Common myeloid progenitor, CD34-positive (primary cell): ENCODE measurements at regions not wholly inside any gene's neighbourhood (a gene's known extent, or its start where the extent isn't known, plus 50 kb on each side); places are given as distances from the start of the nearest gene placed in this dataset.

Source experiments
- CTCF ChIA-PET: fragments of 350-600 bp; sonication (Branson Sonifier 250); formaldehyde crosslinking; loops from one replicate; lab custom pipeline; 2021; ENCODE audit warnings: antibody characterized with exemption; lab: Charles Lee
- POLR2A ChIA-PET: fragments of 350-600 bp; sonication (Branson Sonifier 250); formaldehyde crosslinking; loops from one replicate; lab custom pipeline; 2021; ENCODE audit warnings: antibody characterized with exemption; lab: Charles Lee
- DNase-seq, 3 donors: peaks; one replicate each; pipeline versions ENCODE4 v3.0.0 to v3.0.0-alpha.2; 2013
- H3K27ac ChIP-seq, 2 experiments: 1 replicate in 1 of 2; 2 replicates in 1 of 2; pipeline ENCODE4 v1.7.0; 2013; ENCODE audit warnings: inconsistent platforms in 2 of 2, low read length in 2 of 2, mild to moderate bottlenecking in 2 of 2, low read depth in 1 of 2, moderate library complexity in 1 of 2; ENCODE audit not compliant: severe bottlenecking in 2 of 2, insufficient read depth in 1 of 2, poor library complexity in 1 of 2
- H3K27me3 ChIP-seq, 5 experiments: replicated peaks in 2 of 5; 1 replicate in 3 of 5; 2 replicates in 2 of 5; pipeline versions ENCODE4 v1.6.1 to v1.7.0; 2013; ENCODE audit warnings: low read length in 4 of 5, mild to moderate bottlenecking in 2 of 5, moderate library complexity in 2 of 5, inconsistent platforms in 1 of 5; ENCODE audit not compliant: insufficient read depth in 5 of 5, control insufficient read depth in 4 of 5
- H3K36me3 ChIP-seq, 4 experiments: 1 replicate in 2 of 4; 2 replicates in 2 of 4; pipeline versions ENCODE4 v1.6.1 to v1.7.0; 2013; ENCODE audit warnings: low read length in 3 of 4, control low read depth in 1 of 4, mild to moderate bottlenecking in 1 of 4; ENCODE audit not compliant: control insufficient read depth in 4 of 4, insufficient read depth in 4 of 4
- H3K4me1 ChIP-seq, 4 experiments: 1 replicate in 3 of 4; 2 replicates in 1 of 4; pipeline versions ENCODE4 v1.6.1 to v1.7.1; 2013; ENCODE audit warnings: low read length in 3 of 4, mild to moderate bottlenecking in 3 of 4, control low read depth in 1 of 4, inconsistent platforms in 1 of 4, moderate library complexity in 1 of 4; ENCODE audit not compliant: control insufficient read depth in 4 of 4, insufficient read depth in 4 of 4; ENCODE audit errors: control extremely low read depth in 1 of 4
- H3K4me3 ChIP-seq, 7 experiments: 1 replicate in 4 of 7; 2 replicates in 3 of 7; pipeline versions ENCODE4 v1.5.1 to v1.7.0; 2013; ENCODE audit warnings: mild to moderate bottlenecking in 7 of 7, low read length in 6 of 7, moderate library complexity in 6 of 7, inconsistent platforms in 2 of 7, low read depth in 2 of 7, control low read depth in 1 of 7; ENCODE audit not compliant: insufficient read depth in 4 of 7, control insufficient read depth in 1 of 7; ENCODE audit errors: extremely low read depth in 1 of 7
- H3K9me3 ChIP-seq, 5 experiments: 1 replicate in 4 of 5; 2 replicates in 1 of 5; pipeline versions ENCODE4 v1.6.1 to v1.7.1; 2013; ENCODE audit warnings: low read length in 4 of 5, mild to moderate bottlenecking in 2 of 5, inconsistent platforms in 1 of 5, low read depth in 1 of 5, moderate library complexity in 1 of 5; ENCODE audit not compliant: control insufficient read depth in 4 of 5, insufficient read depth in 2 of 5; ENCODE audit errors: control extremely low read depth in 1 of 5
- WGBS: methylation state at CpG from one replicate; pipeline ENCODE4 v1.1.5; 2013; ENCODE audit not compliant: insufficient coverage; 5-methylcytosine and 5-hydroxymethylcytosine counted together

- Histone ChIP-seq H3K27me3 (no peaks in the 10 kb centered on the region), H3K4me3 (no peak overlapping the region), H3K36me3 (no peaks in the 10 kb centered on the region), H3K4me1 (no peaks in the 10 kb centered on the region), H3K9me3 (no peaks in the 10 kb centered on the region), H3K27ac (no peak overlapping the region)
- DNase-seq = peak; percentile 62 to 86 (median 82)
- POLR2A ChIA-PET = no interaction called here
- 100% methylated on average over 2 of the region's 5 CpGs for WGBS
- CTCF ChIA-PET = interaction anchor here (0.6 to 9.3 kb wide), 26 partner anchors 8 to 991 kb away, joined by 3 to 62 read pairs (median 4); no protein-coding TSS in a partner anchor
Observed at GRCh38 chr3:159804726-159805410, 183.8 kb upstream of the IL12A start.

DNA sequence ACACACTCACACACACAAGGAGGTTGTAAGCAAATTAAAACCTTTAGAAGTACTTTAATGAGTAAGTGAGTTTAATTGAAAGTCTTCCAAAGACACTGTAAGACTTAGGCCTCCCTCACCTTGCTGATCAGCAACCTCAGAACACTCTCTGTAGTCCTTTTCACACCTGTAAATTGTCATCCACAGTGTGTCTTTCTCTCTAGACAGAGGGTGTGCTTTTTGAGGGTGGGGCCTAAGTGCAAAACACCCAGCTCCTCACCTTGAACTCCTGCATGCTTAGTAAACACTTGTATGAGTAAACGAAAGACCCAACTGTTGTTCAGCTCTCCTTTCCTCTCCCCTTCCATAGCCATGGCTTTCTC, 183.2 kb upstream of the IL12A start:
- Histone ChIP-seq H3K4me3 (no peak overlapping the region), H3K27ac (no peak overlapping the region), H3K9me3 (no peaks in the 10 kb centered on the region), H3K4me1 (no peaks in the 10 kb centered on the region), H3K27me3 (no peaks in the 10 kb centered on the region), H3K36me3 (no peaks in the 10 kb centered on the region)
- ChIA-PET POLR2A (no interaction called here), CTCF (interaction anchor here (0.7 to 9.3 kb wide), 27 partner anchors 9 to 960 kb away, joined by 3 to 62 read pairs (median 4); no protein-coding TSS in a partner anchor)
- WGBS = no CpG with 5 or more reads among the region's 1 CpG
- DNase-seq = no peak

- Histone ChIP-seq H3K9me3 (no peaks in the 10 kb centered on the region), H3K4me3 (no peak overlapping the region), H3K27ac (no peak overlapping the region), H3K4me1 (no peaks in the 10 kb centered on the region), H3K36me3 (no peaks in the 10 kb centered on the region), H3K27me3 (no peaks in the 10 kb centered on the region)
- ChIA-PET POLR2A (interaction anchor here (0.6 kb wide), 1 partner anchor 8 kb away, joined by 3 read pairs; no protein-coding TSS in a partner anchor), CTCF (interaction anchor here (0.8 to 9.3 kb wide), 14 partner anchors 8 to 961 kb away, joined by 3 to 62 read pairs (median 6); no protein-coding TSS in a partner anchor)
- no peak for DNase-seq
- 77% methylated on average over 5 of the region's 5 CpGs for WGBS
Observed at GRCh38 chr3:159806412-159806811, 182.2 kb upstream of the IL12A start.

DNA sequence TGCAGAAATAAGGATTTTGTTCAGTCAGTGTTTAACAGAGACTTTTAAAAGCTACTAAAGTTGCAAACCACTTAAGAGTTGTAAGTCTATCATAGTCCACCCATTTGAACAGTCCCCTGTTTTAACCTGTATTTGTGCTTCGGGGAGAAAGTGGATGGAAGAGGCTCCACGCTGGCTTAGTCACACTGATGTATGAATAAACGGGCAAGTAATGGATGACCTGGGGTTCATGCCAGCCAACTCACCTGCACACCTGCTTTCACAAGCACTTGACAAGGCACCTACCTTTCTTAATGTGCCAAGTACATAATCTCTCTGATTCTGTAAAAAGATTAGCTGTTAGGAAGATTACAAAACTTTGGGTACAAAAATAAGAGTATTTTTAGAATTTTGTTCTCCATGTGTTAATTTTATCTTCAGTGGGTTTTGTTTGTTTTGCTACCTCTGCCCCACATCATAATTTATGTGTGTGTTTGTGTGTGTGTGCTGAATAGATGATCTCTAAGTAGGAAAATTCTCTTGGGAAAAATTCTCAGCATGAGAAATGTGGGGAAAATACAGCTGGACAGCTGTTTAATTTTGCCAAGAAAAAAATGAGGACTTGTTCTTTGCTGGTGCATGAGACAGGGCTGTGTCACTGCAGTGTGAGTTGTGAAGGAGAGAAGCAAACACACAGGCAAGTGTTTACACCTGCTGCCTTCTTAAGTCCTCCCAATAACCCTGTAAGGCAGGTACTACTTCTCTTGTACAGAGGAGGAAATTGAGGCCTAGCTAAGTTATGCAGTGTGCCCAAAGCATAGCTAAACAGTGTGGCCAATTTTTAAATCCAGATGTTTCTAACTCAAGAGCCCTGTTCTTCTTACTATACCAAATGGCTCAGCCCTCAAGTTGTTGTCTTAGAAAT, 181.2 kb upstream of the IL12A start:
- no peaks in the 10 kb centered on the region for H3K9me3 ChIP-seq
- H3K27me3 ChIP-seq = no peaks in the 10 kb centered on the region
- no peak for DNase-seq
- CTCF ChIA-PET = interaction anchor here (0.9 to 9.3 kb wide), 10 partner anchors 10 to 549 kb away, joined by 3 to 62 read pairs (median 7); partner anchors contain the start of gene IL12A
- POLR2A ChIA-PET = interaction anchor here (0.6 kb wide), 1 partner anchor 9 kb away, joined by 3 read pairs; no protein-coding TSS in a partner anchor
- no peaks in the 10 kb centered on the region for H3K4me1 ChIP-seq
- H3K4me3 ChIP-seq = no peak overlapping the region
- no peak overlapping the region for H3K27ac ChIP-seq
- WGBS = 100% methylated on average over 1 of the region's 3 CpGs
- no peaks in the 10 kb centered on the region for H3K36me3 ChIP-seq

GRCh38 chr3:159813822-159814531, 174.7 kb upstream of the IL12A start:
- no peak overlapping the region for H3K27ac ChIP-seq
- CTCF ChIA-PET = interaction anchor here (0.6 to 2.9 kb wide), 7 partner anchors 9 to 1053 kb away, joined by 3 to 20 read pairs (median 3); no protein-coding TSS in a partner anchor
- no peaks in the 10 kb centered on the region for H3K36me3 ChIP-seq
- POLR2A ChIA-PET = no interaction called here
- peaks cover 0 to 13% (median 8%) of the 10 kb centered on the region in 4 experiments for H3K4me1 ChIP-seq
- H3K4me3 ChIP-seq = no peak overlapping the region
- H3K9me3 ChIP-seq = no peaks in the 10 kb centered on the region
- WGBS = 85% methylated on average over 8 of the region's 8 CpGs
- no peaks in the 10 kb centered on the region for H3K27me3 ChIP-seq
- no peak for DNase-seq

- peaks cover 0 to 18% (median 8%) of the 10 kb centered on the region in 4 experiments for H3K4me1 ChIP-seq
- ChIA-PET CTCF (interaction anchor here (0.6 to 4.1 kb wide), 7 partner anchors 8 to 190 kb away, joined by 3 to 21 read pairs (median 6); no protein-coding TSS in a partner anchor), POLR2A (no interaction called here)
Observed at GRCh38 chr3:159816512-159816911, 172.1 kb upstream of the IL12A start.

More at GRCh38 chr3:159816512-159816911, 172.1 kb upstream of the IL12A start:
- Histone ChIP-seq H3K27me3 (no peaks in the 10 kb centered on the region), H3K36me3 (no peaks in the 10 kb centered on the region), H3K4me3 (no peak overlapping the region), H3K27ac (no peak overlapping the region), H3K9me3 (no peaks in the 10 kb centered on the region)
- no peak for DNase-seq
- 86% methylated on average over 2 of the region's 3 CpGs for WGBS
